ENCODE measurements at regions not wholly inside any gene's neighbourhood (a gene's known extent, or its start where the extent isn't known, plus 50 kb on each side); places are given as distances from the start of the nearest gene placed in this dataset.

DNA sequence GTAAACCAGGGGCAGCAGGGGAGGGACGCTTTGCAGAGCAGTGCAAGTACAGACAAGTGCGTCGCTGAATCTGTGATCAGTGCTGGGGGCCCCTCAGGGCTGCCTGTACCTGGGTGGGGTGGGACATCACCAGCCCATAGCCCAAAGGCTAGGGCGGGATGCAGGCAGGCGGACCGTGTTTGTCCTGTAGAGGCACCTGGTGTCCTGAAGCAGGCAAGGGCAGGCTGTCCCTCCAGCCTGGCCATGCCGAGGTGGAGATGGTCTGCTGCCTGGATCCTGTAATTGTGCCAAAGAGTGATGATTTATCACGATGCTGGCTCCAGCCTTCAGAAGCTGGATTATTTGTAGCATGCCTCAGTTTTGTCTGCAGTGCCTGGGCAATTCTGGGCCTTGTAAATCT, 137.9 kb upstream of the GSE1 start:
- TF ChIP-seq, protein P1, sequence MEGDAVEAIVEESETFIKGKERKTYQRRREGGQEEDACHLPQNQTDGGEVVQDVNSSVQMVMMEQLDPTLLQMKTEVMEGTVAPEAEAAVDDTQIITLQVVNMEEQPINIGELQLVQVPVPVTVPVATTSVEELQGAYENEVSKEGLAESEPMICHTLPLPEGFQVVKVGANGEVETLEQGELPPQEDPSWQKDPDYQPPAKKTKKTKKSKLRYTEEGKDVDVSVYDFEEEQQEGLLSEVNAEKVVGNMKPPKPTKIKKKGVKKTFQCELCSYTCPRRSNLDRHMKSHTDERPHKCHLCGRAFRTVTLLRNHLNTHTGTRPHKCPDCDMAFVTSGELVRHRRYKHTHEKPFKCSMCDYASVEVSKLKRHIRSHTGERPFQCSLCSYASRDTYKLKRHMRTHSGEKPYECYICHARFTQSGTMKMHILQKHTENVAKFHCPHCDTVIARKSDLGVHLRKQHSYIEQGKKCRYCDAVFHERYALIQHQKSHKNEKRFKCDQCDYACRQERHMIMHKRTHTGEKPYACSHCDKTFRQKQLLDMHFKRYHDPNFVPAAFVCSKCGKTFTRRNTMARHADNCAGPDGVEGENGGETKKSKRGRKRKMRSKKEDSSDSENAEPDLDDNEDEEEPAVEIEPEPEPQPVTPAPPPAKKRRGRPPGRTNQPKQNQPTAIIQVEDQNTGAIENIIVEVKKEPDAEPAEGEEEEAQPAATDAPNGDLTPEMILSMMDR (IDR thresholded peaks at IDR 0.05; ENCODE audit: insufficient read depth, low read depth, low read length) = no peak
- no peak for TF ChIP-seq EZH2 (IDR thresholded peaks at IDR 0.05; ENCODE audit: insufficient read depth, low read length)
